HG03175 (cell line): ENCODE measurements at regions not wholly inside any gene's neighbourhood (a gene's known extent, or its start where the extent isn't known, plus 50 kb on each side); places are given as distances from the start of the nearest gene placed in this dataset.

ENCODE experiments used
- ATAC-seq: cut with Tn5 transposase; IDR thresholded peaks from one replicate; pipeline ENCODE4 v1.9.1; 2021; ENCODE audit warnings: mild to moderate bottlenecking, moderate library complexity; ENCODE audit not compliant: unreplicated experiment

GRCh38 chr1:170863621-170864020 lies 71.7 kb upstream of the MROH9 start:
- ATAC-seq, result no peak

GRCh38 chr1:170864238-170864637 lies 71.1 kb upstream of the MROH9 start:
- no peak for ATAC-seq

- ATAC-seq, result no peak
These were observed 70.3 kb upstream of the MROH9 start for GRCh38 chr1:170864876-170865538.

- no peak for ATAC-seq
These were observed 68.7 kb upstream of the MROH9 start for GRCh38 chr1:170866646-170867045.

- ATAC-seq, result no peak
These were observed 63.5 kb upstream of the MROH9 start for GRCh38 chr1:170871868-170872267.

GRCh38 chr1:170872663-170873062 lies 62.7 kb upstream of the MROH9 start:
- peak; percentile 71 for ATAC-seq

GRCh38 chr1:170874671-170875070 lies 60.7 kb upstream of the MROH9 start:
- no peak for ATAC-seq

- no peak for ATAC-seq
These were observed 53.8 kb upstream of the MROH9 start for GRCh38 chr1:170881268-170882265.
